ENCODE measurements at regions not wholly inside any gene's neighbourhood (a gene's known extent, or its start where the extent isn't known, plus 50 kb on each side); places are given as distances from the start of the nearest gene placed in this dataset.

DNA sequence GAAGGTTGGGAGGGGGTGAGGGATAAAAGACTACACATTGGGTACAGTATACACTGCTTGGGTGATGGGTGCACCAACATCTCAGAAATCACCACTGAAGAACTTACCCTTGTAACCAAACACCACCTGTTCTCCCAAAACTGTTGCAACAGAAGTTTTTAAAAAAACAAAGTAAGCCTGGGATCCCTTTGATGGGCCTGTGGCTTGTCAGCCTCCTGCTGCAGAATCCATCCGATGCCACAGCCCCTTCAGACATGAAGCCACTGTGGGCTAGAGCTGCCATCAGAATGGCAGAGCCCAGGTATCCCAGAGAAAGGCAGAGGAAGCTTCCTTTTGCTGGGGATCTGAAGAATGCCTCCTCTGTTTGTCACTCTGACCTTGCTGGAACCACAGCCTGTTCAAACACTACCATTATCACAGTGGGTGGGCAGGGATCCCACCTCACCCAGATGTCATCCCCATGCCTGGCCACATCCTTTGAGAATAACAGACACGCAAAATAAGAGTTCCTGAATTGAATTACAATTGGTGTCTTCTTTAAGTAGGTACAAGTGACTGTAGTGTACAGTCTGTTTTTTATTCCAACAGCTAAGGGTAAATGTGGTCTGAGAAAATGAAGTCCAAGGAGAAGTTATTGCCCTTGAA is 78.1 kb upstream of the DIRAS2 start:
- H3K4me3 ChIP-seq (replicated peaks in 1 of 2; ENCODE audit: low read depth in 1 of 2, low read length in 2 of 2), result no peak overlapping the region
- CTCF ChIA-PET, result no interaction called here
- RAD21 ChIA-PET (ENCODE audit: low non-redundant PET in 1 of 2, low total read pairs in 2 of 2, uncharacterized antibody in 2 of 2, unreplicated experiment in 2 of 2), result no interaction called here
- no peaks in the 10 kb centered on the region for H3K36me3 ChIP-seq (ENCODE audit: control insufficient read depth in 1 of 2, insufficient read depth in 2 of 2, low read length in 2 of 2)
- DNase-seq (ENCODE audit: low read depth, low spot score), result no peak
- POLR2A ChIA-PET, result no interaction called here
- no peak overlapping the region for H3K4me2 ChIP-seq (ENCODE audit: low read length)
- H3K27ac ChIP-seq (ENCODE audit: low read depth, low read length), result no peak overlapping the region
- no peaks in the 10 kb centered on the region for H3K9me2 ChIP-seq (ENCODE audit: insufficient read depth)
- H4K20me1 ChIP-seq (ENCODE audit: insufficient read depth), result no peaks in the 10 kb centered on the region
- peaks cover 39% of the 10 kb centered on the region for H3K27me3 ChIP-seq (ENCODE audit: insufficient read depth, low read length)
- TF ChIP-seq EZH2phosphoT487 (IDR thresholded peaks at IDR 0.05; ENCODE audit: borderline replicate concordance) (no peak), POLR2AphosphoS5 (IDR thresholded peaks at IDR 0.05; ENCODE audit: low read depth, low read length) (no peak), POLR2A (IDR thresholded peaks at IDR 0.05; ENCODE audit: borderline replicate concordance, extremely low read depth, insufficient read depth, insufficient read length) (no peak), JUND (IDR thresholded peaks at IDR 0.05) (no peak), ELF1 (IDR thresholded peaks at IDR 0.05; ENCODE audit: borderline replicate concordance, low read depth) (no peak)
- TF ChIP-seq, protein P1, sequence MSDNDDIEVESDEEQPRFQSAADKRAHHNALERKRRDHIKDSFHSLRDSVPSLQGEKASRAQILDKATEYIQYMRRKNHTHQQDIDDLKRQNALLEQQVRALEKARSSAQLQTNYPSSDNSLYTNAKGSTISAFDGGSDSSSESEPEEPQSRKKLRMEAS (IDR thresholded peaks at IDR 0.05), result no peak
- TF ChIP-seq, protein P2, sequence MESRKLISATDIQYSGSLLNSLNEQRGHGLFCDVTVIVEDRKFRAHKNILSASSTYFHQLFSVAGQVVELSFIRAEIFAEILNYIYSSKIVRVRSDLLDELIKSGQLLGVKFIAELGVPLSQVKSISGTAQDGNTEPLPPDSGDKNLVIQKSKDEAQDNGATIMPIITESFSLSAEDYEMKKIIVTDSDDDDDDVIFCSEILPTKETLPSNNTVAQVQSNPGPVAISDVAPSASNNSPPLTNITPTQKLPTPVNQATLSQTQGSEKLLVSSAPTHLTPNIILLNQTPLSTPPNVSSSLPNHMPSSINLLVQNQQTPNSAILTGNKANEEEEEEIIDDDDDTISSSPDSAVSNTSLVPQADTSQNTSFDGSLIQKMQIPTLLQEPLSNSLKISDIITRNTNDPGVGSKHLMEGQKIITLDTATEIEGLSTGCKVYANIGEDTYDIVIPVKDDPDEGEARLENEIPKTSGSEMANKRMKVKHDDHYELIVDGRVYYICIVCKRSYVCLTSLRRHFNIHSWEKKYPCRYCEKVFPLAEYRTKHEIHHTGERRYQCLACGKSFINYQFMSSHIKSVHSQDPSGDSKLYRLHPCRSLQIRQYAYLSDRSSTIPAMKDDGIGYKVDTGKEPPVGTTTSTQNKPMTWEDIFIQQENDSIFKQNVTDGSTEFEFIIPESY (IDR thresholded peaks at IDR 0.05; ENCODE audit: extremely low read depth, insufficient replicate concordance, low read length), result no peak
- BruUV-seq (replicated peaks), result no TSS peak
- no peaks in the 10 kb centered on the region for H3K9me3 ChIP-seq (ENCODE audit: control insufficient read depth in 1 of 2, insufficient read depth in 1 of 2, low read depth in 1 of 2, low read length in 2 of 2)
- intact Hi-C loops (cut with micrococcal nuclease), result no loop called here
- no peaks in the 10 kb centered on the region for H3K4me1 ChIP-seq (ENCODE audit: control insufficient read depth in 1 of 2, insufficient read depth in 2 of 2, low read length in 2 of 2)
- no peak overlapping the region for H3K9ac ChIP-seq (ENCODE audit: low read length)
- no peak overlapping the region for H2AFZ ChIP-seq (ENCODE audit: low read depth, low read length, poor library complexity, severe bottlenecking)
- H3K79me2 ChIP-seq (ENCODE audit: insufficient read depth, low read length), result no peaks in the 10 kb centered on the region
- no peak for ATAC-seq

DNA sequence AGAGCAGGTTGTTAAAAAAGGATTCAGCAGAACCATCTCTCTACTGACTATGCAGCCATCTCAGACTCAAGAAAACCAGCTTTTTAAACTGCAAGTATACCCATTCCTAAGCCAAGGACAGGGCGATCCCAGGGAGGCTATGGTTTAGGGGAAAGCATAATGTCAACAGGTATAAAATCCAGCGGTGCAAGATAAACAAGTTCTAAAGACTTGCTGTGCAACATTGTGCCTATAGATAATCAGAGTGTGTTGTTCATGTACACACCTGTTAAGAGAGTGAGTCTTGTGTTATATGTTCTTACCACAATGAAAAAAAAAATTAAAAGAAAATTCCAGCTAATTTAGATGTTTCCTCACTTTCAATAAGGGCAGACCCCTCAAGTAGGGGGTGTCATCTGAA is 63.6 kb upstream of the DIRAS2 start:
- Histone ChIP-seq H3K4me1 (ENCODE audit: control insufficient read depth in 1 of 2, insufficient read depth in 2 of 2, low read length in 2 of 2) (no peaks in the 10 kb centered on the region), H3K79me2 (ENCODE audit: insufficient read depth, low read length) (no peaks in the 10 kb centered on the region), H3K36me3 (ENCODE audit: control insufficient read depth in 1 of 2, insufficient read depth in 2 of 2, low read length in 2 of 2) (no peaks in the 10 kb centered on the region), H3K4me2 (ENCODE audit: low read length) (no peak overlapping the region), H3K4me3 (replicated peaks in 1 of 2; ENCODE audit: low read depth in 1 of 2, low read length in 2 of 2) (no peak overlapping the region), H3K9me2 (ENCODE audit: insufficient read depth) (no peaks in the 10 kb centered on the region), H3K9me3 (ENCODE audit: control insufficient read depth in 1 of 2, insufficient read depth in 1 of 2, low read depth in 1 of 2, low read length in 2 of 2) (no peaks in the 10 kb centered on the region), H4K20me1 (ENCODE audit: insufficient read depth) (no peaks in the 10 kb centered on the region), H3K27me3 (ENCODE audit: insufficient read depth, low read length) (peaks cover 42% of the 10 kb centered on the region), H3K9ac (ENCODE audit: low read length) (no peak overlapping the region), H2AFZ (ENCODE audit: low read depth, low read length, poor library complexity, severe bottlenecking) (no peak overlapping the region), H3K27ac (ENCODE audit: low read depth, low read length) (no peak overlapping the region)
- CTCF ChIA-PET, result no interaction called here
- BruUV-seq (replicated peaks), result no TSS peak
- RAD21 ChIA-PET (ENCODE audit: low non-redundant PET in 1 of 2, low total read pairs in 2 of 2, uncharacterized antibody in 2 of 2, unreplicated experiment in 2 of 2), result no interaction called here
- POLR2A ChIA-PET, result no interaction called here
- DNase-seq (ENCODE audit: low read depth, low spot score) (no peak), ATAC-seq (no peak)
- intact Hi-C loops (cut with micrococcal nuclease), result no loop called here
- TF ChIP-seq EZH2phosphoT487 (IDR thresholded peaks at IDR 0.05; ENCODE audit: borderline replicate concordance), result no peak
- no peak for TF ChIP-seq CEBPB (IDR thresholded peaks at IDR 0.05; ENCODE audit: low read depth)
- no peak for TF ChIP-seq EGR1 (IDR thresholded peaks at IDR 0.05; ENCODE audit: low read depth)
- no peak for TF ChIP-seq TCF7L2 (IDR thresholded peaks at IDR 0.05; ENCODE audit: borderline replicate concordance, extremely low read depth, insufficient read depth, insufficient read length)
- TF ChIP-seq SRF (IDR thresholded peaks at IDR 0.05; ENCODE audit: low read depth), result no peak
- no peak for TF ChIP-seq EZH2 (IDR thresholded peaks at IDR 0.05)
- TF ChIP-seq, protein P3, sequence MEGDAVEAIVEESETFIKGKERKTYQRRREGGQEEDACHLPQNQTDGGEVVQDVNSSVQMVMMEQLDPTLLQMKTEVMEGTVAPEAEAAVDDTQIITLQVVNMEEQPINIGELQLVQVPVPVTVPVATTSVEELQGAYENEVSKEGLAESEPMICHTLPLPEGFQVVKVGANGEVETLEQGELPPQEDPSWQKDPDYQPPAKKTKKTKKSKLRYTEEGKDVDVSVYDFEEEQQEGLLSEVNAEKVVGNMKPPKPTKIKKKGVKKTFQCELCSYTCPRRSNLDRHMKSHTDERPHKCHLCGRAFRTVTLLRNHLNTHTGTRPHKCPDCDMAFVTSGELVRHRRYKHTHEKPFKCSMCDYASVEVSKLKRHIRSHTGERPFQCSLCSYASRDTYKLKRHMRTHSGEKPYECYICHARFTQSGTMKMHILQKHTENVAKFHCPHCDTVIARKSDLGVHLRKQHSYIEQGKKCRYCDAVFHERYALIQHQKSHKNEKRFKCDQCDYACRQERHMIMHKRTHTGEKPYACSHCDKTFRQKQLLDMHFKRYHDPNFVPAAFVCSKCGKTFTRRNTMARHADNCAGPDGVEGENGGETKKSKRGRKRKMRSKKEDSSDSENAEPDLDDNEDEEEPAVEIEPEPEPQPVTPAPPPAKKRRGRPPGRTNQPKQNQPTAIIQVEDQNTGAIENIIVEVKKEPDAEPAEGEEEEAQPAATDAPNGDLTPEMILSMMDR (IDR thresholded peaks at IDR 0.05 in 2 of 3, conservative IDR thresholded peaks at IDR 0.05 in 1 of 3; ENCODE audit: borderline replicate concordance in 1 of 3, insufficient read depth in 1 of 3, low read depth in 2 of 3, low read length in 2 of 3), result no peak
- no peak for TF ChIP-seq ZNF274 (IDR thresholded peaks at IDR 0.05; ENCODE audit: low read depth, low read length)
- TF ChIP-seq, protein P1 (IDR thresholded peaks at IDR 0.05), result no peak
- TF ChIP-seq POLR2AphosphoS5 (IDR thresholded peaks at IDR 0.05; ENCODE audit: low read depth, low read length), result no peak

Data from HCT116 (cell line).